Glutamatergic neuron (in vitro differentiated cells): ENCODE measurements at regions not wholly inside any gene's neighbourhood (a gene's known extent, or its start where the extent isn't known, plus 50 kb on each side); places are given as distances from the start of the nearest gene placed in this dataset.

ENCODE experiments used
- DNase-seq: peaks from one replicate; pipeline ENCODE4 v3.0.0; 2022
- H3K27ac Mint-ChIP-seq: one replicate; pipeline ENCODE4 v1.8.0; 2020; ENCODE audit warnings: mild to moderate bottlenecking, mixed read lengths, inconsistent platforms; ENCODE audit not compliant: unreplicated experiment
- H3K27me3 Mint-ChIP-seq: one replicate; pipeline ENCODE4 v1.8.0; 2020; ENCODE audit warnings: mild to moderate bottlenecking, moderate library complexity, mixed read lengths, inconsistent platforms; ENCODE audit not compliant: unreplicated experiment
- H3K36me3 Mint-ChIP-seq: one replicate; pipeline ENCODE4 v1.8.0; 2020; ENCODE audit warnings: mild to moderate bottlenecking, mixed read lengths, inconsistent platforms; ENCODE audit not compliant: unreplicated experiment
- H3K4me1 Mint-ChIP-seq: one replicate; pipeline ENCODE4 v1.8.0; 2020; ENCODE audit warnings: mild to moderate bottlenecking, low read depth, mixed read lengths, inconsistent platforms; ENCODE audit not compliant: unreplicated experiment
- H3K4me3 Mint-ChIP-seq: one replicate; pipeline ENCODE4 v1.8.0; 2020; ENCODE audit warnings: mild to moderate bottlenecking, mixed read lengths, inconsistent platforms; ENCODE audit not compliant: unreplicated experiment
- H3K9me3 Mint-ChIP-seq: one replicate; pipeline ENCODE4 v1.8.0; 2020; ENCODE audit warnings: mild to moderate bottlenecking, moderate library complexity, mixed read lengths, inconsistent platforms; ENCODE audit not compliant: unreplicated experiment
- TF ChIP-seq, protein P1 (sequence below): fragments of 200-600 bp; sonication (generic); IDR thresholded peaks from one replicate; pipeline ENCODE4 v1.5.0; 2021; ENCODE audit not compliant: partially characterized antibody, unreplicated experiment

DNA sequence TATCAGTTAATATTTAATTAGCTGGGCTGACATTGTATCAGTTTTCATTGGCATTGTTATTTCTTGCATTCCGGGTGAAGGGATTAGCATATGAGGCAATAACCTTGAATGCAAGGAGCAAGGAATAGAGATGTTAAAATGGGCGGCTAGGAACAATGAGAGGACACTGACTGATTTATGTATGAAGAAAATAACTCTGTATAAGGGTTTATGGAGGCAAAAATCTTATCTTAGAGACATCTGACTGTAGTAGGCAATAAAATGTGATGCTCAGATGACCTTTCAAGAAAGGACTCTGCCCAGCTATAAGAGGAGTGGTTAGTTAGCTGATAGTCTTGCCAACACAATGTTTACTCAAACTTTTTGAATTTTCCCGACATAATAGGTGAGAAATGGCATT lies 158.3 kb downstream of the EFHB start:
- H3K4me3 Mint-ChIP-seq, result no peak overlapping the region
- TF ChIP-seq, protein P1, sequence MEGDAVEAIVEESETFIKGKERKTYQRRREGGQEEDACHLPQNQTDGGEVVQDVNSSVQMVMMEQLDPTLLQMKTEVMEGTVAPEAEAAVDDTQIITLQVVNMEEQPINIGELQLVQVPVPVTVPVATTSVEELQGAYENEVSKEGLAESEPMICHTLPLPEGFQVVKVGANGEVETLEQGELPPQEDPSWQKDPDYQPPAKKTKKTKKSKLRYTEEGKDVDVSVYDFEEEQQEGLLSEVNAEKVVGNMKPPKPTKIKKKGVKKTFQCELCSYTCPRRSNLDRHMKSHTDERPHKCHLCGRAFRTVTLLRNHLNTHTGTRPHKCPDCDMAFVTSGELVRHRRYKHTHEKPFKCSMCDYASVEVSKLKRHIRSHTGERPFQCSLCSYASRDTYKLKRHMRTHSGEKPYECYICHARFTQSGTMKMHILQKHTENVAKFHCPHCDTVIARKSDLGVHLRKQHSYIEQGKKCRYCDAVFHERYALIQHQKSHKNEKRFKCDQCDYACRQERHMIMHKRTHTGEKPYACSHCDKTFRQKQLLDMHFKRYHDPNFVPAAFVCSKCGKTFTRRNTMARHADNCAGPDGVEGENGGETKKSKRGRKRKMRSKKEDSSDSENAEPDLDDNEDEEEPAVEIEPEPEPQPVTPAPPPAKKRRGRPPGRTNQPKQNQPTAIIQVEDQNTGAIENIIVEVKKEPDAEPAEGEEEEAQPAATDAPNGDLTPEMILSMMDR, result no peak
- no peaks in the 10 kb centered on the region for H3K4me1 Mint-ChIP-seq
- H3K36me3 Mint-ChIP-seq, result no peaks in the 10 kb centered on the region
- H3K27ac Mint-ChIP-seq, result no peak overlapping the region
- no peak for DNase-seq
- no peaks in the 10 kb centered on the region for H3K9me3 Mint-ChIP-seq
- no peaks in the 10 kb centered on the region for H3K27me3 Mint-ChIP-seq

DNA sequence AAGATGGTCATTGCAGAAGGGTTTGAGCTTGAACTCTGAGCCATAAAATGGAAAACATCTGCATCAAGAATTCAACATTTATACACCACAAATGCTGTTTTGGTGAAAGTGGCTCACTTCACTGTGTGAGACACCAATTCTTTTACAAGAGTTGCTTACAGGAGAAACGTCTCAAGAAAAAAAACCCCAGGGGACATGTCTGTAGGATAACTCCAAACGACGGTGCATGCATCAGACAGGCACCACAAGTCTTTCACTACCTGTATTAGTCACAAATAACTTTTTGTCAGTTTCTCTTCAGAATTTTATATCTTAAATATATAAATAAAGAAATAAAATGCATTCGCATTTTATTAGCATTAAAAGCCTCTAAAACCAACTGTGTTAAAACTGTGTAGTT lies 164.3 kb downstream of the EFHB start:
- no peak overlapping the region for H3K4me3 Mint-ChIP-seq
- no peaks in the 10 kb centered on the region for H3K4me1 Mint-ChIP-seq
- H3K9me3 Mint-ChIP-seq, result peaks cover 1% of the 10 kb centered on the region
- no peak overlapping the region for H3K27ac Mint-ChIP-seq
- H3K27me3 Mint-ChIP-seq, result no peaks in the 10 kb centered on the region
- no peaks in the 10 kb centered on the region for H3K36me3 Mint-ChIP-seq
- TF ChIP-seq, protein P1, result no peak
- DNase-seq, result no peak

DNA sequence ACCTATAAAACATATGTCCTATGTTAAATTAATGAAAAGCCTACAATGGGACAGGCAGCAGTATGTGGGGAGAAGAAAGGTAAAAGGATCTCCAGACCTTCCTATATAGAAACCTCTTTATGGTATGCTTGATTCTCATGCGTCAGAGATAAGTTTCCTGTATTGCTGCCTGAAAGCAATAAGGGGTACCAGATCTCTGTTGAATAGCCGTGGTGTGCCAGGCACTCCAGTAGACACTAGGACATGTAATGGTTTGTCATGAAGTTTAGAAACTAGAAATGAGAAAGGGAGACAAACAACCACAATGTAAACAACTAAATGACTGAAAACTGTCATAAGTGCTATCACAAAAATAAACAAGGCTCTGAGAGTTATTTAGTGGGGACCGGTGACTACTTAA lies 168.1 kb downstream of the EFHB start:
- Mint-ChIP-seq H3K36me3 (no peaks in the 10 kb centered on the region), H3K4me1 (no peaks in the 10 kb centered on the region), H3K9me3 (peaks cover 1% of the 10 kb centered on the region), H3K27me3 (no peaks in the 10 kb centered on the region), H3K4me3 (no peak overlapping the region), H3K27ac (no peak overlapping the region)
- no peak for DNase-seq
- TF ChIP-seq, protein P1, result no peak

DNA sequence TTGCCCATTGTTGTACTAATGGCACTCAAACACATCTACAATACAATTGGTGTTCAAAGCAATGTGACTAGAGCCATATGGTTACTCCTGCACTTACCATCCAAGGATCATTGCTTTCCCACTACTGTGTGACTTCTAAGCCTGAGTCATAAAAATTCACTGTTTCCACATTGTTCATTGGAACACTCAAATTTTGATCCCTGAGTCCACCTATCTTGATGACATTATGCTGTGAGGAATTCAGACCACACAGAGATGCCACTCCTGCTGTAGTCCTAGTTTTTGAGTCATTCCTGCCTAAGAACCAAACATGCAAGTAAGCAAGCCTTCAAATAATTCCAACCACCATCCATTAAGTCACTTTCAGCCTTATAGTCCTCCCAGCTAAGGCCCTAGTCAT lies 176.2 kb downstream of the EFHB start:
- TF ChIP-seq, protein P1, result no peak
- H3K27ac Mint-ChIP-seq, result no peak overlapping the region
- H3K36me3 Mint-ChIP-seq, result no peaks in the 10 kb centered on the region

DNA sequence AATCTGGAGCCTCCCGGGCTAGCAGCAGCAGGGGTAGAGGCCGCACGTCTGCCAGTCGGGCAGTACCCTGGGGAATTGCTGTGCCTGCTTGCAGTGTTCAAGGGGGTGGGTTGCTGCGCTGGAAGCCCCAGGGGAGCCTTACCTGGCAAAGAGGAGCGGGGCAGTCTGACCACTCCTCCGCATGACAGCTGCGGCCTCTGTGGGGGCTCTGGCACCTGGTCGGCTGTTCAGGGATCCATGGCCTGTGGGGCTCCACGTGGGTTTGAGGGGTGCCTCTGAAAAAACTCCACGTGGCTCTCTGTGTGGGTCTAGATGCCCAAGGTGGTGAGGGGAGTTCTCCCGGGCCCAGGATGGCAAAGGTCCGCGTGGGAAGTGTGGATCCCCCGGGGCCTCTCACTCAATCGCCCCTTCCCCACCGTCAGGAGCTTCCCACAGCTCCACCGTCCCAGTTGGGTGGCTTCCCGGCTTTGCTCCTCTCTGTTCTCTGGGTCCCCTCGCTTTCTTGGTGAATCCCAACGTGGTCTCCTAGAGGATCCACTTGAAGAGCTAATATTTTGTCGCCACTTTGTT lies 184.5 kb downstream of the EFHB start:
- TF ChIP-seq, protein P1, result no peak
- Mint-ChIP-seq H3K4me1 (peaks cover 8% of the 10 kb centered on the region), H3K9me3 (peaks cover 4% of the 10 kb centered on the region), H3K36me3 (peaks cover 5% of the 10 kb centered on the region), H3K27me3 (peaks cover 2% of the 10 kb centered on the region), H3K27ac (no peak overlapping the region), H3K4me3 (no peak overlapping the region)
- no peak for DNase-seq

More for the DNA sequence above, 176.2 kb downstream of the EFHB start:
- no peak overlapping the region for H3K4me3 Mint-ChIP-seq
- H3K9me3 Mint-ChIP-seq, result no peaks in the 10 kb centered on the region
- peaks cover 2% of the 10 kb centered on the region for H3K27me3 Mint-ChIP-seq
- no peak for DNase-seq
- H3K4me1 Mint-ChIP-seq, result peaks cover 2% of the 10 kb centered on the region
